ENCODE measurements at regions not wholly inside any gene's neighbourhood (a gene's known extent, or its start where the extent isn't known, plus 50 kb on each side); places are given as distances from the start of the nearest gene placed in this dataset.
"Not testable (repeated sequence)": the region's sequence is repeated elsewhere in the genome, so short reads cannot be mapped to it uniquely, and the experiment has no call there.

GRCh38 chr3:107909583-107909982 is 181.2 kb downstream of the CD47 start:
- DNase-seq (ENCODE audit: low read depth, low spot score); H3K79me2 ChIP-seq (ENCODE audit: control insufficient read depth, insufficient read depth, low read length); H4K20me1 ChIP-seq (ENCODE audit: control insufficient read depth, insufficient read depth); H3K36me3 ChIP-seq (ENCODE audit: control insufficient read depth in 2 of 2, insufficient read depth in 2 of 2, low read length in 1 of 2); POLR2A ChIA-PET; intact Hi-C loops (cut with micrococcal nuclease; ENCODE audit: unreplicated experiment); RAD21 ChIA-PET (ENCODE audit: unreplicated experiment); H3K4me3 ChIP-seq; in situ Hi-C loops (cut with MboI); FAIRE-seq; H3K9ac ChIP-seq (ENCODE audit: control insufficient read depth, insufficient read depth, low read length); H3K9me3 ChIP-seq (replicated peaks; ENCODE audit: control insufficient read depth, insufficient read depth, low read length); H3K27ac ChIP-seq (ENCODE audit: control insufficient read depth, insufficient read depth); H2AFZ ChIP-seq (ENCODE audit: control insufficient read depth, low read depth, low read length); ATAC-seq; BruUV-seq (replicated peaks); H3K27me3 ChIP-seq (replicated peaks in 1 of 2; ENCODE audit: control insufficient read depth in 2 of 2, insufficient read depth in 2 of 2, low read length in 1 of 2); H3K4me2 ChIP-seq (ENCODE audit: control insufficient read depth, insufficient read depth): not testable (repeated sequence)
- H3K4me1 ChIP-seq (ENCODE audit: control insufficient read depth, insufficient read depth, low read length) = peaks cover 19% of the 10 kb centered on the region
- ChIA-PET CTCF (interaction anchor here (1.0 kb wide), 1 partner anchor 568 kb away, joined by 3 read pairs; no protein-coding TSS in a partner anchor), SMC1A (ENCODE audit: uncharacterized antibody, unreplicated experiment) (interaction anchor here (0.6 to 1.1 kb wide), 3 partner anchors 8 to 19 kb away, joined by 3 to 5 read pairs (median 3); no protein-coding TSS in a partner anchor)
- 47% methylated on average over 3 of the region's 3 CpGs for WGBS (ENCODE audit: insufficient coverage, insufficient replicate concordance, low lambda C conversion rate, missing lambda C conversion rate)

DNA sequence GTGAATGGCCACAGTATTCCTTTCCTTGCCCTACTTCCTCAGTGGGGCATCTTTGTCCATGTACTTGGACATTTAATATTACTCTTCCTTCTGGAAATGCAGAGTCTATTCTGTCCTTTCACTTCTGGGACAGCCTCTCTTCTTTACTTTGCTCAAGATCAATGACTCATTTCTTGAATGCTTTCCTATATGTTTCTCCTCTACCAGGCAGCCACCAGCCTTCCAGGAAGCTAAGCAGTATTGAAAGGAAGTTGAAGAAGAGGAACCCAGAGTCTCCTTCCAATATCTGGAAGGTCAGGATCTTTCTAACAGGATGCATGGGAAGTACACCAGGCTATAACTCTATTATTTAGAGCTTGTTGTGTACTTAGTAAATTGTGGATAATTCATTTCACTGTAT is 182.8 kb downstream of the CD47 start:
- Histone ChIP-seq H3K4me1 (ENCODE audit: control insufficient read depth, insufficient read depth, low read length) (peaks cover 19% of the 10 kb centered on the region), H3K9me3 (replicated peaks; ENCODE audit: control insufficient read depth, insufficient read depth, low read length) (peaks cover 1% of the 10 kb centered on the region; the same call in 1 of the 3 replicates), H2AFZ (ENCODE audit: control insufficient read depth, low read depth, low read length) (no peak overlapping the region), H3K4me2 (ENCODE audit: control insufficient read depth, insufficient read depth) (no peak overlapping the region), H3K27ac (ENCODE audit: control insufficient read depth, insufficient read depth) (no peak overlapping the region), H4K20me1 (ENCODE audit: control insufficient read depth, insufficient read depth) (no peaks in the 10 kb centered on the region), H3K4me3 (no peak overlapping the region), H3K79me2 (ENCODE audit: control insufficient read depth, insufficient read depth, low read length) (no peaks in the 10 kb centered on the region), H3K9ac (ENCODE audit: control insufficient read depth, insufficient read depth, low read length) (no peak overlapping the region), H3K36me3 (ENCODE audit: control insufficient read depth in 2 of 2, insufficient read depth in 2 of 2, low read length in 1 of 2) (no peaks in the 10 kb centered on the region), H3K27me3 (replicated peaks in 1 of 2; ENCODE audit: control insufficient read depth in 2 of 2, insufficient read depth in 2 of 2, low read length in 1 of 2) (peaks cover 0 to 5% of the 10 kb centered on the region in 2 experiments; a peak in 1 of 4 replicates)
- in situ Hi-C loops (cut with MboI) = no loop called here
- ChIA-PET POLR2A (no interaction called here), CTCF (no interaction called here), RAD21 (ENCODE audit: unreplicated experiment) (no interaction called here), SMC1A (ENCODE audit: uncharacterized antibody, unreplicated experiment) (no interaction called here)
- ATAC-seq (no peak), DNase-seq (ENCODE audit: low read depth, low spot score) (no peak), FAIRE-seq (no peak)
- BruUV-seq (replicated peaks) = no TSS peak
- intact Hi-C loops (cut with micrococcal nuclease; ENCODE audit: unreplicated experiment) = no loop called here
- TF ChIP-seq IKZF2 (IDR thresholded peaks at IDR 0.05) = no peak
- no peak for TF ChIP-seq ETV6 (conservative IDR thresholded peaks at IDR 0.05 in 1 of 2, IDR thresholded peaks at IDR 0.05 in 1 of 2; ENCODE audit: borderline replicate concordance in 1 of 2, low read depth in 1 of 2)
- no peak for TF ChIP-seq RB1 (IDR thresholded peaks at IDR 0.05; ENCODE audit: borderline replicate concordance)
- no peak for TF ChIP-seq EZH2 (IDR thresholded peaks at IDR 0.05; ENCODE audit: borderline replicate concordance, control insufficient read depth, low read depth, low read length)
- TF ChIP-seq EP300 (IDR thresholded peaks at IDR 0.05; ENCODE audit: borderline replicate concordance in 1 of 2, control insufficient read depth in 1 of 2, low read depth in 2 of 2, low read length in 2 of 2) = no peak
- TF ChIP-seq CEBPZ (IDR thresholded peaks at IDR 0.05; ENCODE audit: low read depth, low read length) = no peak
- TF ChIP-seq TCF12 (IDR thresholded peaks at IDR 0.05; ENCODE audit: low read depth, low read length) = no peak
- no peak for TF ChIP-seq TARDBP (IDR thresholded peaks at IDR 0.05; ENCODE audit: borderline replicate concordance)
- TF ChIP-seq GABPA (IDR thresholded peaks at IDR 0.05; ENCODE audit: low read depth) = no peak
- TF ChIP-seq, protein P1, sequence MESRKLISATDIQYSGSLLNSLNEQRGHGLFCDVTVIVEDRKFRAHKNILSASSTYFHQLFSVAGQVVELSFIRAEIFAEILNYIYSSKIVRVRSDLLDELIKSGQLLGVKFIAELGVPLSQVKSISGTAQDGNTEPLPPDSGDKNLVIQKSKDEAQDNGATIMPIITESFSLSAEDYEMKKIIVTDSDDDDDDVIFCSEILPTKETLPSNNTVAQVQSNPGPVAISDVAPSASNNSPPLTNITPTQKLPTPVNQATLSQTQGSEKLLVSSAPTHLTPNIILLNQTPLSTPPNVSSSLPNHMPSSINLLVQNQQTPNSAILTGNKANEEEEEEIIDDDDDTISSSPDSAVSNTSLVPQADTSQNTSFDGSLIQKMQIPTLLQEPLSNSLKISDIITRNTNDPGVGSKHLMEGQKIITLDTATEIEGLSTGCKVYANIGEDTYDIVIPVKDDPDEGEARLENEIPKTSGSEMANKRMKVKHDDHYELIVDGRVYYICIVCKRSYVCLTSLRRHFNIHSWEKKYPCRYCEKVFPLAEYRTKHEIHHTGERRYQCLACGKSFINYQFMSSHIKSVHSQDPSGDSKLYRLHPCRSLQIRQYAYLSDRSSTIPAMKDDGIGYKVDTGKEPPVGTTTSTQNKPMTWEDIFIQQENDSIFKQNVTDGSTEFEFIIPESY (IDR thresholded peaks at IDR 0.05) = no peak
- no peak for TF ChIP-seq RBBP5 (conservative IDR thresholded peaks at IDR 0.05)
- no peak for TF ChIP-seq IKZF1 (conservative IDR thresholded peaks at IDR 0.05)
- no peak for TF ChIP-seq NFIC (IDR thresholded peaks at IDR 0.05; ENCODE audit: low read depth, low read length)
- TF ChIP-seq ATF7 (IDR thresholded peaks at IDR 0.05; ENCODE audit: low read depth) = no peak

All from GM12878 (cell line).